IPS-15b (cell line): ENCODE measurements at regions not wholly inside any gene's neighbourhood (a gene's known extent, or its start where the extent isn't known, plus 50 kb on each side); places are given as distances from the start of the nearest gene placed in this dataset.

Source experiments
- H3K27me3 ChIP-seq: one replicate; pipeline ENCODE4 v1.6.1; 2013; ENCODE audit warnings: low read length; ENCODE audit not compliant: control insufficient read depth, insufficient read depth
- H3K36me3 ChIP-seq: one replicate; pipeline ENCODE4 v1.6.1; 2013; ENCODE audit warnings: low read length; ENCODE audit not compliant: control insufficient read depth, insufficient read depth
- H3K4me1 ChIP-seq: one replicate; pipeline ENCODE4 v1.6.1; 2013; ENCODE audit warnings: mild to moderate bottlenecking, low read length; ENCODE audit not compliant: control insufficient read depth, insufficient read depth
- H3K4me3 ChIP-seq: one replicate; pipeline ENCODE4 v1.5.1; 2013; ENCODE audit warnings: low read depth, low read length
- H3K9ac ChIP-seq: one replicate; pipeline ENCODE4 v1.6.1; 2013; ENCODE audit warnings: low read depth, mild to moderate bottlenecking, low read length
- H3K9me3 ChIP-seq: one replicate; pipeline ENCODE4 v1.6.1; 2013; ENCODE audit warnings: mild to moderate bottlenecking, low read length; ENCODE audit not compliant: control insufficient read depth, insufficient read depth

DNA sequence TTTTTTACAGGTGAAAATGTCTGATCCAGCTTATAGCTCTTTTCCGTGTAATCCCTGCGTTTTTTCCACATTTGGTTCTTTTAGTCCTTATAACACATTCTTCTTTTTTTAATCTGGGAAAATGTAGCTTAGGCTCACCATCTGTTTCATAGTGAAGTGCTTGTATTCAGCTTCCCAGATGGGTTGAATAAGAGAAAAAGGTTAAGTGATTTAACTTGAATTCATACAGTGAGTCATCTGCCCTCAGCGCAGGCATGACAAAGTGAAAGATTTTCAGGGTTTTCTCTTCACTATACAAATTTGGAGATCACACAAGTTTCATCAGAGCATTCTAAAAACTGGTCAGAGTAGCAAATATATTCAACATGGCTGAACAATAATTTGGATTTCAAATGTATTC, 224.8 kb downstream of the SPRY2 start:
- no peaks in the 10 kb centered on the region for H3K27me3 ChIP-seq

DNA sequence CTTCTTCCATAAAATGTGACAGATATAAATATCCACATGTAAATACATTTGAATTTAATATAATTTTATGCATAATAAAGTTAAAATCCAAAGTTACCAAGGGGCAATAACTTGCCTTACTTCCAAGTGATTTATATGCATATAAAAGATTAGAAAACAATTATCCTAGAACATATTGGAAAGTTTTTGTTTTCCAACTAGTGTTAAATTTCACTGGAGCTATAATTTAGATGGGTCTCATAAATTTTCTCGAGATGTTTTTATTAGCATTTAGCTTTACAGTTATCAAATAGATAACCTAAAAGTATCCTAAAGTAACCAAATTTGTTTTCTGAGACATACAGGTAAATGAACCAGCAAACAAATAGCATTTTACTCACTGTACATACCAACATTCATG, 225.3 kb downstream of the SPRY2 start:
- H3K9ac ChIP-seq: no peak overlapping the region
- no peaks in the 10 kb centered on the region for H3K9me3 ChIP-seq
- H3K27me3 ChIP-seq: no peaks in the 10 kb centered on the region
- H3K4me3 ChIP-seq: no peak overlapping the region
- no peaks in the 10 kb centered on the region for H3K4me1 ChIP-seq
- no peaks in the 10 kb centered on the region for H3K36me3 ChIP-seq

More for the DNA sequence above, 224.8 kb downstream of the SPRY2 start:
- Histone ChIP-seq H3K36me3 (no peaks in the 10 kb centered on the region), H3K4me1 (no peaks in the 10 kb centered on the region), H3K4me3 (no peak overlapping the region), H3K9me3 (no peaks in the 10 kb centered on the region), H3K9ac (no peak overlapping the region)

DNA sequence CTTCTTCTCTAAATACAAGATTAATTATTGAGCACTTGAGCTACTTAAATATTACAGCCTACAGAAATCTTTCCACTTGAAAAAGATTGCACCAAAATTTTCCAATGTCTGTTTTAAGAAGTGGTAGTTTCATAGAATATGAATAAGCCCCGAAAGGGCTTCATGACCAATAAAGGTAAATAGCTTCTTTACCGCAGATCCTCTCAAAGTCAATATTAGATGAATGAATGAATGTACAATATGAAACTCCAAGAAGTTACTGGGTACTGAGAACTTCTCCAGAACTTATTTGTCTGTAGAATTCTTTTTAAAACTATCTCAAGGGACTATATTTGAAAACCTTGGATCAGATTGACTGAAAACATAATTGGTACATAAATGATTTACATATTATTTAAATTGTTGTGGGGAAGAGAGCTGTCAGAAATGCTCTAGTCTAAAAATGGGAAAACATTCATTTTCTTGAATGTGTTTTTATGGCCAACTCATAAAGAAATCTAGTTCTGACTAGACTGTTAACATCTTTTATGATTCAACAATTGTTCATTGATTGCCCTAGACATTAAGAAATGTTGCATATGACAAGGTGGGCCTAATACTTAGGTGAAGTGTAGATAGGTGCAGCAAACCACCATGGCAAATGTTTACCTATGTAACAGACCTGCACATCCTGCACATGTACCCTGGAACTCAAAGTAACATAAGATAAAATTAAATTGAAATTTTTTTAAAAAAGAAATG, 227.0 kb downstream of the SPRY2 start:
- H3K4me3 ChIP-seq: no peak overlapping the region
- no peaks in the 10 kb centered on the region for H3K27me3 ChIP-seq
- no peaks in the 10 kb centered on the region for H3K4me1 ChIP-seq
- no peak overlapping the region for H3K9ac ChIP-seq
- H3K36me3 ChIP-seq: no peaks in the 10 kb centered on the region
- H3K9me3 ChIP-seq: no peaks in the 10 kb centered on the region

DNA sequence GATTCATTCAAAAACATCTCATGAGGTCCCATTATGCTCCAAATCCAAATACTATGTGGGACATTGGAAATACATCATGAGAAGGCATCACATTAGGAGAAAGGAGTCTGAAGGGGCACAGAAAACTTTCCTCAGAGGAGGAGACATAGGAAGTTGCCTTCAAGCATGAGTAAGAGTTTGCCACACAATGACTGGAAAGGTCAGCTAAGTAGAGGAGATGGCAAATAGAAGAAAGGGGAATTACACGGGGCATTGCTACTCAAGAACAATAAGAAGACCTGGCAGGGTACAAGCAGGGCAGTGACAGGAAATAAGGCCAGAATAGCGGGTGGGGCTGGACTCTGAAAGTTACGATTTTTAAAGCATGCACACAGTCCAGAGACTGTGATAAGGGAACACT, 231.6 kb downstream of the SPRY2 start:
- Histone ChIP-seq H3K36me3 (no peaks in the 10 kb centered on the region), H3K9ac (no peak overlapping the region), H3K4me1 (no peaks in the 10 kb centered on the region), H3K9me3 (no peaks in the 10 kb centered on the region), H3K4me3 (no peak overlapping the region), H3K27me3 (no peaks in the 10 kb centered on the region)

DNA sequence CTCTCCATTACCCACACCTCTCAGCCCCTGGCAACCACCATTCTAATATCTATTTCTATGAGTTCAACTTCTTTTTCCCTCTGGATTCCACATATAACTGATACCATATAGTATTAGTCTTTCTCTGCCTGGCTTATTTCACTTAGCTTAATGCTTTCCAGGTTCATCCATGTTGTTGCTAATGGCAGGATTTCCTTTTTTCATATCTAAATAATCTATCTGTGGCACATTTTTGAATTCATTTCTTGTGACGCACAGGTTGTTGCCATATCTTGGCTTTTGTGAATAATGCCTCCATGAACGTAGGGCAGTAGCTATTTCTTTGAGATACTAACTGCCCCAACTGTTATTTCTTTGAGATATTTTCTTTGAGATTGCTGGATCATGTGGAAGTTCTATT, 235.6 kb downstream of the SPRY2 start:
- no peak overlapping the region for H3K4me3 ChIP-seq
- no peaks in the 10 kb centered on the region for H3K9me3 ChIP-seq
- H3K27me3 ChIP-seq: no peaks in the 10 kb centered on the region
- H3K4me1 ChIP-seq: no peaks in the 10 kb centered on the region
- no peaks in the 10 kb centered on the region for H3K36me3 ChIP-seq
- no peak overlapping the region for H3K9ac ChIP-seq

DNA sequence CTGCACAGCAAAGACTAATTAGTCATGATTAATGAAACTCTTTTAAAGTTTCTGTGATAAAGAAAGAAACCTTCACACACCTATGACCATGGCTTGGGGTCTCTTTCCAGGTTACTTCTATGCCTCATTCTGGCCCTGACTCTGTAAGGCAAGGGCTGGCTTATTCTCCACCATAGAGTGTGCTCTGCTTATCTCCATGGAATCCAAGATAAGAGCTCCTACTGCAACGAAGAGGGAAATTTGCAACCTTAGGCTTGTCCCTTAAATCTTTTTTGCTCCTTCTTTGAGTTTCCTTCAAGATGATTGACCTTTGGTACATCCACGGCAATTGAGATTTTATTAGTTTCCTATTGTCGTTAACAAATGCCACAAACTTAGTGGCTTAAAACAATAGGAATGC, 239.9 kb downstream of the SPRY2 start:
- H3K27me3 ChIP-seq: no peaks in the 10 kb centered on the region
- no peaks in the 10 kb centered on the region for H3K36me3 ChIP-seq
- no peak overlapping the region for H3K9ac ChIP-seq
- H3K4me3 ChIP-seq: no peak overlapping the region
- H3K4me1 ChIP-seq: no peaks in the 10 kb centered on the region
- no peaks in the 10 kb centered on the region for H3K9me3 ChIP-seq

DNA sequence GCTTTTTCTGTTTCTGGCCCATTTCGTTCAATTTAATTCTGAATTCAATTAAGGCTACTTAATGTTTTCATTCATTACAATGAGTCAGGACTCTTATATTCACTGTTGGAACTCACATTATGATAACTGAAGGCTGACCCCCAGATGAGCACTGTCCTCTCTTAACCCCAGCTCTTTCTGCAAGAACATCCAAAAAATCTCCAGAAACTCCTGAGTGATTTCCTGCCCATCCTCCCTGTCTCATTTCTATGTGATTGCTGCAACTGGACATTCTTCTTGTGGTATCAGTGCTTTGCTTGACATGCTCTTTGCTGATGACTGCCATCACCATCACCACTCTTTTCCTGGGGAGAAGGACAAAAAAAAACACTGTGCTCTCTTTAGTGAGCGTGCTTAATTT, 240.3 kb downstream of the SPRY2 start:
- Histone ChIP-seq H3K4me3 (no peak overlapping the region), H3K4me1 (no peaks in the 10 kb centered on the region), H3K9ac (no peak overlapping the region), H3K36me3 (no peaks in the 10 kb centered on the region), H3K9me3 (no peaks in the 10 kb centered on the region), H3K27me3 (no peaks in the 10 kb centered on the region)

DNA sequence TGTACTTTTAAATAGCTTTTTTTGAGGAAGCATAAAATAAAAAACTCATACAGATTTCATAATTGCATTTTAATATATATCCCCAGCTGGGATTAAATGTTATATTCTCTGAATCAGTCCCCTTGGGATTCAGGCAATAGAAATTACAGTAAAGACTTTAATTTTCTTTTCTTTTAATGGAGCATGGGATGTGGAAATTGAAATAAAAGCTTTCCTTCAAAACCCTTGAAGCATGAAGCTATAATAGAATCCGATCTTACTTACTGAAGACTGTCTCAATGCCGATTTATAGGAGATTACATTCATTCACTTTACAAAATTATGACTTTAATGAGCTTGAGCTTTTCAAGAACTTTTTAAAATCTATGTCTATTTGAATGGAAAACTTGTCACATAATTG, 243.4 kb downstream of the SPRY2 start:
- H3K4me1 ChIP-seq: no peaks in the 10 kb centered on the region
- H3K9me3 ChIP-seq: no peaks in the 10 kb centered on the region
- no peaks in the 10 kb centered on the region for H3K27me3 ChIP-seq
- no peaks in the 10 kb centered on the region for H3K36me3 ChIP-seq
- no peak overlapping the region for H3K9ac ChIP-seq
- no peak overlapping the region for H3K4me3 ChIP-seq

DNA sequence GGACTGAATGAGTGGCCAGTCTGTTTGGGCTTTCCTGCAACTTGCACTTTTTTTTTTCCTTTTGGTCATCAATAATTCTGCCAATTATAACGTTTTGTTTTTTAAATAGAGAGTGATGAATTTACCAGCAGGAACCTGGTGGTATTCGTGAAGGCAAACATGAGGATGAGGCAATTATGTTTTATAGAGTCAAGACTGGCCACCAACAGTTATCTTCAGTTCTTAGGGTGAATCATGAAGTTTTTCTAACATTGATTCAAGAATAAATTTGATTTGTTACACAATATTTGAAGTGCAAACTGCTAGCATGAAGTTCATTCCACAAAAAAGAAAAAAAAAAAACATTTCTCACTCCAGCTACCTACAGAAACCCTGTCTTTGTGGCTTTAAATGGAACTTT, 244.5 kb downstream of the SPRY2 start:
- no peaks in the 10 kb centered on the region for H3K36me3 ChIP-seq
- no peaks in the 10 kb centered on the region for H3K4me1 ChIP-seq
- no peaks in the 10 kb centered on the region for H3K9me3 ChIP-seq
- H3K9ac ChIP-seq: no peak overlapping the region
- no peaks in the 10 kb centered on the region for H3K27me3 ChIP-seq
- no peak overlapping the region for H3K4me3 ChIP-seq

DNA sequence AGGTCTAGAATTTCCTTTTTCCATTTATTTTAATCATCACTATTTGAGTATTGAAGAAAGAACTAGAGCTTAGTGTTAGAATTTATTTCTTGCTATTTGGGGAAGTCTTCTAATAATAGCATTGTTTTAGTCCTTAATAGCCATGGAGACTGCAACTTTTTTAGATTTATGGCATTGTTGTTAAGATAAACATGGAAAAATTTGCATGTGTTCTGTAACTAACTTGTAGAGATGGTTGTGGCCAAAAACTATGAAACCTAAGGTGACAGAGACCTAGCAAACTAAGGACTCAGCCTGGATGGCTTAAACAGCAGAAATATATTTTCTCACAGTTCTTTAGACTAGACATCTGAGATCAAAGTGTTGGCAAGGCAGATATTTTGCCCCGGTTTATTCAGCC, 246.4 kb downstream of the SPRY2 start:
- H3K9ac ChIP-seq: no peak overlapping the region
- no peaks in the 10 kb centered on the region for H3K27me3 ChIP-seq
- no peaks in the 10 kb centered on the region for H3K9me3 ChIP-seq
- no peaks in the 10 kb centered on the region for H3K4me1 ChIP-seq
- no peaks in the 10 kb centered on the region for H3K36me3 ChIP-seq
- H3K4me3 ChIP-seq: no peak overlapping the region

DNA sequence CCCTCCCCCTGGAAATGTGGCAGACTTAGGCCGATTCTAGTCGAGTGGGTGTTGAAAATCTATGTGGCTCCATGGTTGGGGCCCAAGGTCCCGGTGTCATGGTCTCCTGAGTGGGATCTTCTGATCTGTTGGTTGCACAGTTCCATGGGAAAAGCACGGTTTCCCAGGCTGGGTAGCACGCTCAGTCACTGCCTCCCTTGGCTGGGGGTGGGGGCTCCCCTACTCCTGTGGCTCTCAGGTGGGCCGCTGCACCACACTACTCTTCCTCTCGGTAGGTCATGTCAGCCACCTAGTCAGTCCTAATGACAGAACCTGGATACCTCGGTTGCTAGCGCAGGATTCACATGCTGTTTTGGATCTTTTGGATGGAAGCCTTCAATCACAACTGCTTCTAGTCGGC, 247.0 kb downstream of the SPRY2 start:
- Histone ChIP-seq H3K4me1 (no peaks in the 10 kb centered on the region), H3K27me3 (no peaks in the 10 kb centered on the region)

DNA sequence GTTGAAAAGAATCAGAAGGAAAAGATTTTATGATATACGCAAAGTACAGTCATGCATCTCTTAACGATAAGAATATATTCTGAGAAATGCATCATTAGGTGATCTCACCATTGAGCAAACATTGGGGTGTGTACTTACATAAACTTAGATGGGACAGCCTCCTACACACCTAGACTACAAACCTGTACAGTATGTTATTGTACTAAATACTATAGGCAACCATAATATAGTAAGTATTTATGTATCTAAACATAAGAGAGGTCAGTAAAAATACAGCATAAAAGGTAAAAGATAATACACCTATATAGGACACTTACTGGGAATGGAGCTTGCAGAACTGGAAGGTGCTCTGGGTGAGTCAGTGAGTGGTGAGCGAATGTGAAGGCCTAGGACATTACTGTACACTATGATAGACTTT, 254.6 kb downstream of the SPRY2 start:
- Histone ChIP-seq H3K4me1 (peaks cover 3% of the 10 kb centered on the region), H3K27me3 (no peaks in the 10 kb centered on the region), H3K9me3 (no peaks in the 10 kb centered on the region), H3K9ac (no peak overlapping the region), H3K36me3 (no peaks in the 10 kb centered on the region), H3K4me3 (no peak overlapping the region)

More for the DNA sequence above, 247.0 kb downstream of the SPRY2 start:
- Histone ChIP-seq H3K4me3 (no peak overlapping the region), H3K9ac (no peak overlapping the region), H3K36me3 (no peaks in the 10 kb centered on the region), H3K9me3 (no peaks in the 10 kb centered on the region)
